GM18517 (cell line): ENCODE measurements at regions not wholly inside any gene's neighbourhood (a gene's known extent, or its start where the extent isn't known, plus 50 kb on each side); places are given as distances from the start of the nearest gene placed in this dataset.
"Not testable (repeated sequence)": the region's sequence is repeated elsewhere in the genome, so short reads cannot be mapped to it uniquely, and the experiment has no call there.

Source experiments
- ATAC-seq: cut with Tn5 transposase; IDR thresholded peaks from one replicate; pipeline ENCODE4 v1.9.1; 2021; ENCODE audit warnings: mild to moderate bottlenecking, moderate library complexity; ENCODE audit not compliant: unreplicated experiment

DNA sequence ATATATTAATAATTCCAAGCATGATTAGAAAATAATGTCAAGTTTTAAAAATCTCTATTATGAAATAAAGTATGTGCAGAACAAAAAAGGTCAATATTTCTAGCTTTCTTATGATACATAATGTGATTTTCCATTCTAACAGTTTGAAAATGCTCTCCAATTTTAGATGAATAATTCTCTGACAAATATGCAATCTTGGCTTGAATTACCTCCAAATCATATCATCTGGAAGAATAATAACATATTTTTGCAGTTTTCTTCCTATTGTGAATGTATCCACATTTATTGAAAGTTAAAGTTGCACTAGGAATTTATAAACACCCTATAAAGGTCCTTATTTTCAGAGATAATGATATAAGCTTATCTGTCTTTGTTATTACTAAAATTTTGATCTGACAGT is 548.5 kb upstream of the SLC10A2 start:
- no peak for ATAC-seq

DNA sequence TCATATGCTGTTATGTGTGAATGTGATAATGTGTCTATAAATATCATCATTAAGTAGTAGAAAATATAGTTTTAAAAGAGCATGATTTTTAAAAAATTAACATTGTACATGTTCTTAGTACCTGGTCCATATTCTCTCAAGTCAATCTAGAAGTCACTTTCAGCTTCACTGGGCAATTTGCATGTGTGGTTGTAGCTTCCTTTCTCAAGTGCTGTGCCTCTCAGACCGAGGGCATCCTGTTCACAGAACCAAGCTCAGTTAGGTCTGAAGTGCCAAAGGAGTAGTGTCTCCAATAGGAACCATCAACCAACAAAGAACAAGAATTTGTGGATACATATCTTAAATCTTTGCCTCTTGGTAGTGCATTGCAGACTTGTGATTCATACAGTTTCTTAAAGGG is 541.8 kb upstream of the SLC10A2 start:
- ATAC-seq: no peak

DNA sequence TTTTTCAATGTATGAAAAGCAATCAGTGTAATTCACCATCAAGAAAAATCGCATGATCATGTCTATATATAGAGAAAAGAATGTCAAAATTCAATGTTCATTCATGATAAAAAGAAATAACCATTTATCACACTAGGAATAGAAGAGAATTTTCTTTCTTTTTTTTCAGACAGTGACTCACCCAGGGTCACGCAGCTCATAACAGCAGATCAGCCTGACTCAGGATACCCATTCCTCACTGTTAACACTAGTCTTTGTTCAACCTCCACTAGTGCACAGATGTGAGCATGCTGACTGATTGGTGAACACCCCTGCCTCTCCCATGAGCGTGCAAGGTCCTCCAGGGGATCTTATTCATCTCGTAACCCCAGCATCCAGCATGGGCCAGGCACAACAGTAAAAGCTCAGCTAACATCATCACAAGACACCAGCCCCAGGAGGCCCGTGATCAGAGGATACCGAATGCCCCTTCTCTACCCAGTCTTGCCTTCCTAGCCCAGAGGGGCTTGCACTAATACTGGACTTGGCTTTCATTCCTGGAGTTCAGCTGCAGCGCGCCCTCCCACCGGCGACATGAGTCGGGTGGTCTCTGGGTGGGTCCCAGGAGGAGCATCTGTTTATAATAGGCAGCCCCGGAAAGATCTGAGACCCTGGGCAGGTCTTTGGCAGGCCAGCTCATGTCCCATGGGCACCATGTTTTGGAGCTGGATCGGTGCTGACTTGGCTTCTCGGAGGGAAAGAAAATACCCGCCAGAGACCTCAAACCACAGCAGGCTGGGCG is 539.5 kb upstream of the SLC10A2 start:
- ATAC-seq: no peak

DNA sequence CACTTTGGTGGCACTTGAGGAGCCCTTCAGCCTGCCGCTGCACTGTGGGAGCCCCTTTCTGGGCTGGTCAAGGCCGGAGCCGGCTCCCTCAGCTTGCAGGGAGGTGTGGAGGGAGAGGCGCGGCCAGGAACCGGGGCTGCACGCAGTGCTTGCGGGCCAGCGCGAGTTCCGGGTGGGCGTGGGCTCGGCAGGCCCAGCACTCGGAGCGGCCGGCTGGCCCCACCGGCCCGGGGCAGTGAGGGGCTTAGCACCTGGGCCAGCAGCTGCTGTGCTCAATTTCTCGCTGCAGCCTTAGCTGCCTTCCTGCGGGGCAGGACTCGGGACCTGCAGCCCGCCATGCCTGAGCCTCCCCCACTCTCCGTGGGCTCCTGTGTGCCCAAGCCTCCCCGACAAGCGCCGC is 533.7 kb upstream of the SLC10A2 start:
- not testable (repeated sequence) for ATAC-seq

DNA sequence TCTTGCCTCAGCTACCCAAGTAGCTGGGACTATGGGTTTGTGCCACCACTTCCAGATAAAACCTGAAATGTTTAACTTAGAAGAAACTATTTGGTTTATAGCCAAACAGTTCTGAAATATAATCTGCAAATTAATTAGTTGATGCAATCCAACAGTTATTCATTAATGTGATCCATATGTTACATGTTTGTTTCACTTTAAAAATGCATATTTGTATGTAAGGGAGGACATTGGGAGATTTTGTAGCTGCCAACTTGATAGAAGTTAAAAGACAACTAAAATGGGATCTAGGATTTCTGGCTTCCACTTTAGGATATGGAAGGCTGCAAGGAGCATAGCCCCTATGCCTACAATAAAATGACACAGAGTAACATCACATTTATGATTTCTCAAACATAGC is 532.5 kb upstream of the SLC10A2 start:
- no peak for ATAC-seq

DNA sequence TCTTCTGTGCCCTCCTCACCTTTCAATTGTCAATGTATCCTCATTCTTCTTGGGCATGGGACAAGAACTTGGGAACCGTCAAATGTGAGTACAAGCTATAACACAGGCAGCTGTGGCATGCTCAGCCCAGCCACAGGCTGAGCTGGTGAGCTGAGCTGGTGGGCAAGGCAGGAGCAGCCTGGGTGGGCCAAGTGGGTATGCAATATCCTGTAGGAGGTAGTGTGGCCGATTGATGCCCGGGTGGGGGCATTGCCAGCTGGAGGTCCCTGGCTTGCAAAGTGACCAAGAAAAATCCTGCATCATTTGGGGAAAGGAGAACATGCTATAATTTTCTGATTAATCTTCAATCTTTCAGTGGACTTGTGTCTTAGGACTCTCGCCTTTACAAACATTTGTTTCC is 507.2 kb upstream of the SLC10A2 start:
- ATAC-seq: no peak

DNA sequence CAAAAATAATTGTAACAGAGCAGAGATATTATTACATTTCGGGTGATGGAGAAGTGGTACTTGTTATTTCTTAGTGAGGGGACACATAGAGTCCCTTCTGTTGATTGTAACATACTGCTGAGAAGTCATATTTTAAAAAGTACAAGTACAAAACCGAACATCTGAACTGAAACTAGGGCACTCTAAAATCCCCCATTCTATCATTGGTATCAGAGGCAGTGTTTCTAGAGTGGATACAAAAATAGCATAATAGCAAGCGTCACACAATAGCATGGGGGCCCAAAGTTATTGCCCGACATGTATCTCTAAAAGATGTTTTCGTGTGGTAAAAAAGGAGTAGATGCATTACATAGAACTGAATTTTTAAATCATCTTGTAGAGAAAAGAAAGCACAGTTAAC is 502.1 kb upstream of the SLC10A2 start:
- ATAC-seq: no peak

DNA sequence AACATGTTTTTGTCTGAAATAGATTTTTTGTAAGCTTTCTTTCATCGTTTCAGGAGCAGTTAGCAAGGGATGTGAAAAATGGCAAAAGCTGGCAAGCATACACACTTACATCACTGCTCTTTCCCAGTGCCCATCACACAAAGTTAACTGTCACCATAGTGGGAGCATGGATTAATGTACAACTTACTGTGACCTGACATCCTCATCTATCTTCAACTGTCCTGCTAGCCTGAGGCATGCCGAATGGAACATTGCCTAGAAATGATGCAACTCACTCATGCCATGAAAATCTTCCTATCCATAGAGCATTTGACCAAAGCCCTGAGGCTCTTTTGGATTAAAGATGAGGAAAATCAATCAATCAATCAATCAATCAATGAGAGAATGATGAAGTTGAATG is 491.7 kb upstream of the SLC10A2 start:
- no peak for ATAC-seq

DNA sequence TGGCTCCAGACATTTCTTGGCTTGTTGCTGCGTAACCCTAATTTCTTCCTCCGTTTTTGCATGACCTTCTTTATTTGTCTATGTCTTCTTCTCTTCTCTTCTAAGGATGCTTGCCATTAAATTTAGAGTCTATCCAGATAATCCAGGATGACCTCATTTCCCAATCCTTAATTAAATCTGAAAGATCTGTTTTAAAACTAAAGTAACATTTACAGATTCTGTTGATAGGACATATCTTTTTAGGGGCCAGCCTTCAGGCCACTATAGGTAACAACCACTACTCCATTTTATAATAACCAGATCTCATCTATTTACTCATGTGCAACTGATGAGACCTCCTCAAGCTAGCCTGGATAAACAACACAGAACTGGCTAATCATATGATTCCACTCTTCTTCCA is 490.5 kb upstream of the SLC10A2 start:
- no peak for ATAC-seq

DNA sequence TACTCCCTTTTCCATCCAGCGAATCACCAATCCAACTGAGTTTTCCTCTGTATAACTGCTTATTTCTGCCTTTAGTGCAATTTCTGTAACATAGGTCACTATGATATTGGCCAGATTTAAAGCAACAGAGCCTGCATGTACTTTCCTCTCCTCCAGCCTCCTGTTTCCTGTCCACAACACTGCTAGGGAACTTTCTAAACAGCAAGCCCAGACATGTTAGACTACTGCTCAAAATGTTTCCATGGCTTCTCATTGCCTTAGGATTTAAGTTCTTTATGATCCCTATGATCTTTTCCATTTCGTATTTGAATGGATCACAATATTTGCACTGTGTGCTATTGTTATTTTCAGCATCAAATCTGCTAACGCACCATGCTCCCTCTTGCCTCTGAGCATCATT is 481.7 kb upstream of the SLC10A2 start:
- no peak for ATAC-seq

DNA sequence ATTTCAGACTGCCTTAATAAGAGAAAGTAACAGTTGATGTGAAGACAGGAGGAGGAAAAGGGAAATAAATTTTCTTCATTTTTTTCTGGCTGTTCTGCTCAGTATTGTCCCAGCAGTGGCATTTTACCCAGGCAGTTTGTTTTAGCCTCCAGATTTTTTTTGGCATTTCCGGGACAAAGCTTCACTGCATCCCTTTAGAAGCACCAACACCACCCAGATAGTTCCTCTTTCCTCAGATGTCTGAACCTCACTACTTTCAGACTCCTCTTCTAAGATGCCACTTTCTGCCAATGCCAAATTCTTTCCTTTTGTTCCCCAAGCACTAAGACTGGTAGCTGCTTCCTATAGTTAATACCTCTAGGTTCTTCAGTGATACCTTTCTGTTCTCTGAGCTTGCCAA is 480.1 kb upstream of the SLC10A2 start:
- ATAC-seq: no peak

DNA sequence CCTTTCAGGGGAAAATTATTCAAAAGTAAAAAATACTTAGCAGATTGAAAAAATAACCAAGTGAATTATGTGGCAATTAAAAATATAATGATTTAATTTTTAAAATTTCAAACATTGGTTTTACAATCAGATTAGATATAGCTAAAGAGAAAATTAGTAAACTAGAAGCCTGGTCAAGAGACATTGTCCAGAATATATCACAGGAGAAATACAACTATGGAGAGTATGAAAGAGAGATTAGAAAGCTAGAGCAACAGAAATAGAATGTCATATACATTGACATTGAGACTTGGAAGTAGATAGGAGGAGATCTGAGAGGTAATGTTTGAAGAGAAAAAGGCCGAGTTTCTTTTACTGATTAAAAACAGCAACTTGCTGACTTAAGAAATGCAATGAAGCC is 476.4 kb upstream of the SLC10A2 start:
- no peak for ATAC-seq

DNA sequence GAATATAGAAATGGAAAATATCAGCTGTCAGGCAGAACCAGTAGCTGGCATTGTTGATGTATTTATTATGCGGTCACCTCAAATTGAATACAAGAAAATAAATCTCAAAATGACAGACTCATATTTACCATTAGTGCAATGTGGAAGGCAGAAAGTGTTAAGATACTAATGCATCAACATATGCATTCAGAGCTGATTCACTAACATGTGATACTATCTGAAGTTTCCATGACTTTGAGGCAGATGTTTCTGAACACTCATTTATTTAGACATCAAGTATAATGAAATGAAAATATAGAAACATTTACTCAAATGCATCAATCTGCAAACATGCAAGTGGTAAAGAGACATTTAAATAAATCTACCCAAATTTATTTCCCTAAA is 474.2 kb upstream of the SLC10A2 start:
- ATAC-seq: no peak

DNA sequence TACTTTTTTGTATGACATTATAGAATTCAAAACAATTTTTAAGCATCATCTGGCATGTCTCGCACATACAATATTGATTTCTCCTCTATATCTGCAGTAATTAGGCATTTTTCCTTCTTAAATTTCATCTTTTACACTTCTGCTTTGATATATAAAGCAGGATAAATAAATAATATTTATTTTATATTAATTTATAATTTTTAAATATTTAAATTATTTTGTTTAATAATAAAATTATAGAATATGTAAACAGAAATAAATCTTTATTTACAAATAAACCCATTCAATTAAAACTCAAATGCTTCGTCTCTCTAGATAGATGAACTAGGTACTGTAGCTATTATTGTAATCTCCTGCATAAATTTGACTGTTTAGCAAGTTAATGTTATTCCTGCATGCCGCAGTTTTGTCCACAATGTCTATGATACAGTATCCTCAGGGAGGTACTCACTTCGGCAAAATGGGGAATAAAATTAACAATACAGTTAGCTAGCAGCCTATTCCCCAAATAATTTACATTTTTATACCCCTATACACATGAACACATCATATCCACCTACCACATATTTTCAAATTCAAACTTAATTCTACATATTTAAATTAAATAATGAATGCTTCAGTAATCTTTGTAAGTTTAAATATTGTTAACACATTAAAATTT is 473.6 kb upstream of the SLC10A2 start:
- no peak for ATAC-seq

DNA sequence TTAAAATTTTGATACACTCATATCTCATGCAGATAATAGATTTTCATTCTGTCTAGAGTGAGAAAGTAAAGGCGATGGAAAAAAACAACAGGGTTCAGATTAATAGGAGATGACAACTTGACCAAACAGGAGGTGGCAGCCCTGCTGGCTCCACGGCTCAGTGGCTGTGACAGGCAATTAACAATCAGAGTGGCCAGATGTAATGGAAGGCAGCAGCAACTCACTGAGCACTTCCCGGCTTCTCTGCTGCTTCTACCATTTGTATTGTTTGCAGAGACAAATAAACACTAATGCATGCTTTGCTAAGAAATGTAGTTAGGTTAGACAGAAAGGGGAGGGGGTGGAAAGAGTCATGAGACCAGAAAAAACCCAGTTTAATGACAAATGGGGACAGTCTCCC is 473.0 kb upstream of the SLC10A2 start:
- no peak for ATAC-seq

DNA sequence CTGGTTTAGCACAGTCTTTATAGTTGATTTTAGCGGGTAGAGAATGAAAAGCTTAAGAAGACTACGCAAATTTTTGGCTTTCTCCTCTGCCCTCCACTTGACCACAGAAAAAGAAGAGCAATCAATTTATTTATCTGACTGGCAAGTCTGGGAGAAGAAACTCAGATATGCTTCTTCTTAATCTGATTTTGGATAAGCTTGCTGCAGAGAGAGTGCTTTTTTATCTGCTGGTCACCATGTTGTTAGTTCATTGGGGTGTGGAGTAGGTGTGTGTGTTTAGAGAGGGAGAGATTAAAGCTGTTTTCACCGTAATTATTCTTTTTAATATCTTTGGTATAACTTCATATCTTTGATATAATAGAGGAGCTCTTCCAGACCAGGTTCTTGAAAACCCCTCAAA is 471.4 kb upstream of the SLC10A2 start:
- no peak for ATAC-seq

DNA sequence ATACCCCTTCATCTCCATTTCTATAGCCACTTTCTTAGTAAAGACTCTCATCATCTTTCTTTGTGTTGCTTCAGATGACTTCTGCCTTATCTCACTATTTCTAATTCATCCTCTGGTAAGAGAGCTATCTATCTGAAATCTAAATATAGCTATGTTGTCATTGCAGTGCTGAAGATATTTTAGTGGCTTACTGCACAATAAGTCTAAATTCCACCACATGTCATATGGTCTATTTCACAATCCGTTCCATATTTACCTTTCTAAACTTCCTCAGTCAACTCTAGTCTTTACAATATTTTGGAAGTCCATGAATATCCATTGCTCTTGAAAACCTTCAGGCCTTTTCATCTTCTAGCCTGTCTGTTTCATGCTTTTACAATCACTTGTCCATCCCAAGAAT is 465.1 kb upstream of the SLC10A2 start:
- no peak for ATAC-seq

DNA sequence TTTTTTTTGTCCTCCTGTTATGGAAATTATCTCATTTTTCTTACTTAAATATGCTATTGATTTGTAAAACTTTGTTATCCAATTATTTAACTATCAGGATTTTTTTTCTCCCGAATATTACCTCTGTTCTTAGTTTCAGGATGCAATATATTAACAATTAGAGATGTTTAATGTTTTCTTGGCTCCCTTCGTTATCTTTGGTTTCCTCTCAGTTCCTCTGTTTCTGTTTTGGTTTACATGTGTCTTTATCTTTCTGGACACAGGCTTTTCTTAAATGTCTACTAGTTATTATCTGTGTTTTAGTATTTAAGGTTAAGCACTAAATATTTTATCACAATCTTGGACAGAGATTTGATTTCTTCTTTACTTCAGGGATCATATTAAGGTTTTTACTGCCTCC is 462.2 kb upstream of the SLC10A2 start:
- no peak for ATAC-seq

DNA sequence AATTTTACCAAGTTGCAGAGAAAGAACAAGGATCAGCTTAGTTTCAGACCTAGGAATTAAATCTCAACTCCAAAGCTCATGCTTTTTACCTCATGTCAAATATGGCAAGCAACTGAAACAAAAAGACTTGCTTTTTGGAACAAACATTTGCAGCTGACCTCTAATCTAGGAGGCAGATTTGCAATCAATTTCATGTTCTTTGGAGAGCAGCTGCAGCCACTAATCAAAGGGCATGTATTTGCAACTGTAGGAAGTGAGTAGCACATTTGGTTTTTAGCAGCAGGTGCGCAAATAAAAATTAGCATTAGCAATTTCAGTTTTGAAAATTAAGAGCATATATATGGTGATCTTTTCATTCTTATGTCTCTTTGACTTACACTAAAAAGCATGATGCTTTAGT is 459.3 kb upstream of the SLC10A2 start:
- no peak for ATAC-seq

DNA sequence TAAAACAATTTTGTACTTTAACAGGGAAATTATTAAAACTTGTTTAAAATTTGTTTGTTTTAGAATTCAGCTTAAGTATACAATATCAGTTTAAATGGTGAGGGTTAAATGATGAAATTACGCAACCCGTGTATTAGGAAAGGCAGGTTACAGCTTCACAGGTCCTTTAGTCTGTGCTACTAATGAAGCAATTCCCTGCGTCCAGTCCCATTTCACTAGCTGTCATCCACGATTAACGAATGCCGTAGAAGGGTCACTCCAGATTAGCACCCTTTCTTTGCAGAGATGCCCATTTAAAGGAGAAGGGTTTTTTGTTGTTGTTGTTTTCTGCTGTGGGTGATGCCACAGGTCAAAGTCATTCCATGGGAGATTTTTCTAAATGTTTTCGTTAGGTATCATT is 457.6 kb upstream of the SLC10A2 start:
- ATAC-seq: no peak

DNA sequence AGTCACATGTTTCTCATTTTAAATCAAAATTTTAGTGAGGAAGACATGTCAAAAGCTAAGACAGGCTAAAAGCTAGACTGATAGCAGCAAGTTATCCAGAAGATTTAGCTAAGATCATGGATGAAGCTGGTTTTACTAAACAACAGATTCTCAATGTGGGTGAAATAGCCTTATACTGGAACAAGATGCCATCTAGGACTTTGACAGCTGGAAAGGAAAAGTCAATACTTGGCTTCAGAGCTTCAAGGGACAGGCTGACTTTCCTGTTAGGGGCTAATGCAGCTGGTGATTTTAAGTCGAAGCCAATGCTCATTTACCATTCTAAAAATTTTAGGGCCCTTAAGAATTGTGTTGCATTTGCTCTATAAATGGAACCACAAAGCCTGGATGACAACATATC is 455.3 kb upstream of the SLC10A2 start:
- no peak for ATAC-seq

DNA sequence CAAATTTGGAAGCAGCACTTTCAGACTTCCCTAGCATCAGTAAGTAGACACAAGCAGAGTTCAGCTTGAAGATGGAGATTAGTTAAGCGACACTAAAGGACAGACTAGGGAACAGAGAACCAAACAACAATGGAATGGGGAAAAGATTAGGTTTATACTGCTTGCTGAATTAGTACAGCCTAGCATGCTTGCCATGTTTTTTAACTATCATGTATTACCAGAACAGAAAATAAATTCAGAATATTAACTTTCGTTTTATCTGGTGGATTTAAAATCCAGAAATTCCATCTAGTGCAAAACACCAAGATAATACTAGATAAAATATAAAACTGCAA is 451.5 kb upstream of the SLC10A2 start:
- no peak for ATAC-seq
